GM18502 (cell line): ENCODE measurements at regions not wholly inside any gene's neighbourhood (a gene's known extent, or its start where the extent isn't known, plus 50 kb on each side); places are given as distances from the start of the nearest gene placed in this dataset.
"Not testable (repeated sequence)": the region's sequence is repeated elsewhere in the genome, so short reads cannot be mapped to it uniquely, and the experiment has no call there.

ENCODE experiments used
- ATAC-seq: cut with Tn5 transposase; IDR thresholded peaks from one replicate; pipeline ENCODE4 v1.9.1; 2021; ENCODE audit warnings: mild to moderate bottlenecking; ENCODE audit not compliant: unreplicated experiment, poor library complexity

GRCh38 chr17:68783861-68784260 is 171.3 kb downstream of the ABCA8 start:
- no peak for ATAC-seq

DNA sequence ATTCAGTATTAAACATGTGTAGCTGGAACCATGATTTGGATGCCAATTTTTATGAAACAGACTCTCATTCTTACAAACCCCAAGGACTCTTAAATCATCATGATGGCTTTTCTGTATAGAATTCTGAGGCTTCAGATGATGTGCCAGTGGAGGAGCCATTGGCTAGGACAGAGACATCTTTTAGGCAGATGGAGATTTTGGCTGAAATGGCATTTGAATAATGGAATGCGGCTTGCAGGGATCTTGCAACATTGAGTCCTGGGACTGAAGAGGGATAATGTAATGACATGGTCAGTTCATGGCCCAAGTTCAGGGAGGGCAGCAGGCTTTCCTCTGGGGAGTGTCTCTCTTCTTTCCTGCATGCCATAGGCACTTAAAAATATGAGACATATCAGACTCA is 172.4 kb downstream of the ABCA8 start:
- no peak for ATAC-seq

DNA sequence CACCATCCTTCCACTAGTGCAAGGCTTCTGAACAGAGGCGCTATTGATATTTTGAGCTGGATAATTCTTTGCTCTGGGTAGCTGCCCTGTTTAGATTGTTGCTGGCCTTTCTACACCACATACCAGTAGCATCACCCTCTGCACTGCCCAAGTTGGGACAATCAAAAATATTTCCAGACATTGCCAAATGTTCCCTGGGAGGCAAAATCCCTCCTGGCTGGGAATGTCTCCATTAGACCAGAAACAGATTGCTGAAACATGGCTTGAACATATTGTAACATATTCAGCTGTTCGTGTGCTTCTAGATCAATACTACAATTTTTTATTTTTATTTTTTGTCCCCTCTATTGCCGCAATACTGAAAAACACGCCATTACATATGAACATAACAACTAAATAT is 174.6 kb downstream of the ABCA8 start:
- ATAC-seq = no peak

DNA sequence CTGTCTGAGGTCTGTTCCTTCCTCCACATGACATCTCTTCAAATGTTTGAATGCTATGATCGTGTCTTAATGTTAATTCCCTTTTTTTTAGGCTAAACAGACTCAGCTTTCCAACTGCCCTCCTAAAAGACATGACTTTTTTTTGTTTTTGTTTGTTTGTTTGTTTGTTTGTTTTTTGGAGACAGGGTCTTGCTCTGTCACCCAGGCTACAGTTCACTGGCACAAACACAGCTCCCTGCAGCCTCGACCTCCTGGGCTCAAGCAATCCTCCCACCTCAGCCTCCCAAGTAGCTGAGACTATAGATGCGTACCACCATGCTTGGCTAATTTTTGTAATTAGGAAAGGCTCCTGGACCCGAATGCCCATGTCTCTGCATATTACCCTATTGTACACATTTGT is 176.5 kb downstream of the ABCA8 start:
- ATAC-seq = no peak

DNA sequence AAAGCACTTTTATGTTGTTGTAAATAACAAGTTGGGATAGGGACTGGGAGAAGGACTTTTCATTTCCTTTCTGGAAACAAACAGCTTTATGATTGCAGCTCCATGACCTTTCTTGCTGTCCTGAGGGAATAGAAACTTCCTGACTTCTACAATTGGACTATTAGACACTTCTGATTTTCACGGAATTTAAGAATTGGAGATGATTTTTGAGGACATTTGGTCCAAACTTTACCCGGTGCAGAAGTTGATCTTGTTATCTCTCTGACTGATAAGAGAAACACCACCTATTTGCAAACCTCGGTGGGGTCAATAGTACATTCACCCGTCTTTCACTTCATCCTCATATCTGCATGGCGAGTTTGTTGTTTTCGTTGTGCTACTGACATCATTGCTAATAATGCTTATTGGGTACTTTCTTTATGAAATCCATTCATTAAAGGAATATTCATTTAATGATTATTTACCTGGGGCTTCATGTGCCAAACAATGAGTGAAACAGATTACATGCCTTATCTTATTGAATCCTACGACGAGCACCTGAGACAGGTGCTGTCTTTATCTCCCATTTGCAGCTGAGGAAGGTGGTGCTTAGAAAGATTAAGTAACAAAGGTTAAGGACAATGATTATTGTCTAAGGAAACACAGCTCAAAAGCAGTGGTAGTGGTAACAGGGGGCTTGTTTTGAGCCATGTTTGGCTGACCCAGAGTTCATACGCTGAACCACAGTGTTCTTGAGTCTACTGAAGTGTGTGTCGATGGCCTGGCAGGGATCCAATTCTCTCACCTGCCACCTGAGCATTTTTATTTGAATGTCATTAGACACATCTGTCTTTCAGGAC is 176.9 kb upstream of the FAM20A start:
- no peak for ATAC-seq

DNA sequence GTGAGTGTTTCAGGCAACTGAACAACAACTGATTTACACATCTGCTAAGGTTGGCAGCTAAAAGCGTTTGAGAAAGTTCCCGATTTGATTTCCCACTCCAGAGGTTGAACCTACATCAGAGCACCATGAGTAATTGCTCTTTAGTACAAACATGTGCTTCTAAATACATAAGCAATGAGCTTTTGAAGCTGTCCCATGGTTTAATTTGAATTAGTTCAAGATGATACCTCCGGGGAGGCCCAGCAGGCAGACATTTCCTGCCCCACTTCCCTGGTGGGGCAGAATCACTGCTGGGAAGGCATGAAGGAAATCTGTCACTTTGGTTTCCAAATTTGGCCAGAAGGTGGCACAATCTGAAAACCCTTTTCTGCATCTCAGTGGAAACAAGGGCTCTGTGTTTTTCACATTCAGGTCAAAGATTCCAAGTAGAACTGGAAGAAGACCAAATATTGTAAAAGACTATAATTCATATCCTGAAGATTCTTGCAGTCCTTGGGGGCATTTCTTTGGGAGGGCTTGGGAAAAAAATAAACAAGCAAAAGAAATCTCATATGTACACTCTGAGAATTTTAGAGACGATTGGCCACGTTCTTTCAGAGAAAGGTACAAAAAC is 176.2 kb upstream of the FAM20A start:
- ATAC-seq = peak; percentile 66

GRCh38 chr17:68776451-68776850 is 175.3 kb upstream of the FAM20A start:
- no peak for ATAC-seq

- no peak for ATAC-seq
Observed at GRCh38 chr17:68775969-68776368, 174.8 kb upstream of the FAM20A start.

DNA sequence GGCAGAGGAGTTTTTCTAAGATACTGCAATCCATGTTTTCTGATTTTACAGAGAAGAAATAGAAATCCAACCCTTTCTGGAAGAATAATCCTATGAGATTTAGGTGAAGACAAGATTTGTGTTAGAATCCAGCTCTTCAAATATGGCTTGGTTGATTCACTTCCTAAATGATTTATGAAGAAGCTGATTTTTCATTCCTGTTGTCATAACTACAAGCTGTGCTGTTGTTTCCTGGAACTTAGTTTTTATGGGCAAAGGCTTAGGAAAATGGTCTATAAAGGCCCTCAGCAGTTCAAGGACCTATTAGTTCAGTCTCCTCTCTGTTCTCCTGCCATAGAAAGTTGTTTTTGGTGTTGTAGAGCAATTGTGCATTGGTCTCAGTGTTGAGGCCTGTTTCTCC is 174.2 kb upstream of the FAM20A start:
- ATAC-seq = no peak

DNA sequence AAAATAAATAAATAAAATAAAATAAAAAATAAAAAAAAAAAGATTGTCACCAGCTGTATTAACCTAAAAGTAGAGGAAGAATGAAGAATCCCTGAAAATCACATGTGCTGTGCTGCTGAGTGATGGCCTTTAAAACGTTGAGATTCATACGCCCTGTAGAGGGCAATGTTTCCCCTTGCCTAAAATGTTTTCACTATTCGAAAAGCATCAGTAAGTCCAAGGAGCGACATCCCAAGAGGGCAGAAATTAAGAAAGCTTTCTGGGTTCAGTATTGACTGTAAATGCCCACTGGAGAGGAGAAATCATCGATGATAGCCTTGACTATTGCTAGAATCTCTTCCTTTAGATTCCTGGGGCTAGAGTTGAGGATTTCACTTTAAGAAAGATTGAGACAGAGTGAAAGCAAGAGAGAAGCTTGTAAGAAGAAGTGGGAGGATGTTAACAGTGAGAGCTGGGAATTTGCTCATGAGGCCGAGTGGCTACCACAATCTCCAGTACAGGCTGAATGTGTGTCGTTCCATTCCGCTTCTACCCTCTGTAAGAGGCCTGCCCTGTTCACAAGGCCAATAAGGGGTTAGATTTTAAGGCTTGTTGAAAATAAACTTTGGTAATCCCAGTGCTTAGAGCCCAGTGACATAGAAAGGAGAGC is 170.8 kb upstream of the FAM20A start:
- ATAC-seq = peak; percentile 86

- ATAC-seq = no peak
Observed at GRCh38 chr17:68768804-68769203, 167.6 kb upstream of the FAM20A start.

GRCh38 chr17:68766640-68767039 is 165.5 kb upstream of the FAM20A start:
- ATAC-seq = no peak

GRCh38 chr17:68763562-68763961 is 162.4 kb upstream of the FAM20A start:
- no peak for ATAC-seq

- ATAC-seq = no peak
Observed at GRCh38 chr17:68762911-68763310, 161.7 kb upstream of the FAM20A start.

DNA sequence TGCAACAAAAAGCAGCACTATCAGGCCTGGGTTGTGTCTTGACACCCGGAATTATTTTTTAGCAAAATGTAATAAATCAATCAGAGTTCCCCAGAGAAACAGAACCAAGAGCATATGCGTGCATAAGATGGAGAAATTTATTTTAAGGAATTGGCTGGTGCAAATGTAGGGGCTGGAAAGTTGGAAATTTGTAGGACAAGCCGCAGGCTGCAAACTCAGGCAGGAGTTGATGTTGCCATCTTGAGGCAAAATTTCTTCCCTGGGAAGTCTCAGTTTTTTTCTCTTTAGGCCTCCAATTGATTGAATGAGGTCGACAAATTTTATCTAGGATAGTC is 158.9 kb upstream of the FAM20A start:
- ATAC-seq = no peak

DNA sequence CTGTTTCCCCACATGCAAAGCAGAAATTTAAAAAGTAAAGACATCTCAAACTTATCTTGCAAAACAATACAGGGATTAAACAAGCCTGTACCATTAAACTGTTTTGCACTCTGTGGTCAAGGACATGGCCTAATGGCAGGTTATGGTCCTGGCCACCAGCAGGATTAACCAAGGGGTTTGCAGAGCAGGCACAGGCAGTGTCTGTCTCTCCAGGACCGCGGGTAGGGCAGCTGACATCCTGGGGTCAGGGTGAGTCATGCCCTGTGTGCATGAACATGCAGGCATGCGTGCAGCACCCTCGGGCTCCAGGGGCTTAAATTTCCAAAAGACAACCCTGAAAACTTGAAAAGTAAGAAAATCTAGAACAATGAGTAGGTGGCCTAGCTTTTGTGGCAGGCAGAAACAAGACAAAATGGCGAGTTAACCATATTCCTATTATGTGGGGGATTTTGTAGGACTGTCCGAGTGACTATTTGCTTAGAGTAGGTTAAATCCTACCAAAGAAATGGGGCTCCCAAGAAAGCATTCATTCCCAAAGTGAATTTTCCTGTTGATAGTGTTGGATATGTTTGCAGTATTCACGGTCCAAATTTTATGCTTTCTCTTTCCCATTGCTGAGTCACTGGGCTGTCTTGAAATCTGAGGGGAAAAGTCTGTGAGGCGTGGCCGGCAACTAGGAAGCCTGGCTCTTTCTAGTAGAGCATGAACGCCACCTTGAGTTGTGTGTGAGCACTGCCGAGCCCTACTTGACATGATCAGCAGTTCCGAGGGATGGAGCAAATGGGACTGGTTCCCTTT is 158.4 kb upstream of the FAM20A start:
- peak; percentile 94 for ATAC-seq

DNA sequence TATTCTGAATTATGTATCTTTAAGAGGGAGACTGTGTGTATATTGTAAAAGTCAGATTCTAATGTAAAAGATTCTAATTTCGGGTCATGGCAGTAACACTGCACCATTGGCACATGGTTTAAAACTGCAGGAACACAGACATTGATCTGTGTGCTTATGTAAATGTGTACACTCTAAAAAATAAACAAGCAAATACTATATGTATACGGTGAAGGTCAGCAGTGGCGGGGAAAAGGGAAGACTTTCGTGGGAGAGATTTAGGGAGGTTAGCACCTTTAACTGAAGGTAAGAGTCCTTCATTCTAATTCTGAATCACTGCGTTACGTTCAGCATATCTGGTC is 157.8 kb upstream of the FAM20A start:
- ATAC-seq = no peak

DNA sequence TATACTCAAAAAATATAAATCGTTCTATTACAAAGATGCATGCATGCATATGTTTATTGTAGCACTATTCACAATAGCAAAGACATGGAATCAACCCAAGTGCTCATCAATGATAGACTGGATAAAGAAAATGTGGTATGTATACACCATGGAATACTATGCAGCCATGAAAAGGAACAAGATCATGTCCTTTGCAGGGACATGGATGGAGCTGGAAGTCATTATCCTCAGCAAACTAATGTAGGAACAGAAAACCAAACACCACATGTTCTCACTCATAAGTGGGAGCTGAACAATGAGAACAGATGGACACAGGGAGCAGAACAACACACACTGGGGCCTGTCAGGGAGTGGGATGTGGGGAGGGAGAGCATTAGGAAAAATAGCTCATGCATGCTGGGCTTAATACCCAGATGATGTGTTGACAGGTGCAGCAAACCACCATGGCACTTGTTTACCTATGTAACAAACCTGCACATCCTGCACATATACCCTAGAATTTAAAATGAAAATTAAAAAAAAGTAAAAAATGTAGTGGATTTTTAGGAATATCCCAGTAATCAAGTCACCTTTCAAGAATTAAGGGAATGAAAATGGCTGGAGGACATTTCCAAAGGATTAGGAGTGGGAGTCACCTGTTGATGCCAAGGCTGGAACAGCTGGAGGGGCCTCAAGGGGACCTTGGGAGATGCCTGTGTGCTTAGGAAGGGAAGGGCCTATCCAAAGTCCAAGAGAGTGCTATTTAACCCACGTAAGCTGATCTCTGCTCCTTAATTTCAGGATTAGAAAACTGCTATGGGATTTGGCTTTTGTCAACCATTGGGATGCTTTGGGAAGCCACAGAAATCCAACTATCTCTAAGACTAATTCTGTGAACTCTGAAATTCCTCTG is 156.9 kb upstream of the FAM20A start:
- not testable (repeated sequence) for ATAC-seq

- ATAC-seq = no peak
Observed at GRCh38 chr17:68753985-68754769, 153.0 kb upstream of the FAM20A start.
